ENCODE measurements at regions not wholly inside any gene's neighbourhood (a gene's known extent, or its start where the extent isn't known, plus 50 kb on each side); places are given as distances from the start of the nearest gene placed in this dataset.
"Not testable (repeated sequence)": the region's sequence is repeated elsewhere in the genome, so short reads cannot be mapped to it uniquely, and the experiment has no call there.

DNA sequence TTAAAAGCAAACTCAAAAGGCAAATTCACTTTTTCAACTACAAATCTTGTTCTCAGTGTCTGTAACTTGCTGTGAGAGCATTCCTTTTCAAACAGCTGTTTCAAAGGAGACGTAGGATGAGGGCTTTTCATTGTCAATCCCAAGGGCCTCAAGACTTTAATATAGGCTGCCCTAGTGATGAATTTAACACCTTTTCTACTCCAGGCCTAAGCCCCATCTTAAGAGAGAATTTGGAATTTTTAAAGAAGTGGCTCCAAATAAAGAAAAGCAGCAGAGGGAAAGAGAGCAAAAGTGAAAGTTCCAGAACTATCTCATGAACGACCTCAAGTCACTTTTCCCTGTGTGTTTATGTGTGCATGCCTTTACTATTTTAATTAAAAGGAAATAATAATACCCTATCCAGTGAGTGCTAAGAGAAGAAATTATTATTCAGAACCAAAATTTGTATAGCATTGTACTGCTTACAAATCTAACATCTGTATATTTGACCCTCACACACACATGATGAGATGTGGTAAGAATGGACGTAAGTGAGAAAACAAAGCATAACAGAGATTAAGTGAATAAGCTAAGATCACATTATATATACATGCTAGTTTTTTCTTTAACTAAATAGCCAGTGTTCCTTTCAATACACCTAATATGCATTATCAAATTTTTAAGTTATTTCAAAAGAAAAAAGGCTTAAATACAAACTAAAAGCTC is 196.4 kb downstream of the VGLL3 start:
- DNase-seq (ENCODE audit: low spot score), result no peak

DNA sequence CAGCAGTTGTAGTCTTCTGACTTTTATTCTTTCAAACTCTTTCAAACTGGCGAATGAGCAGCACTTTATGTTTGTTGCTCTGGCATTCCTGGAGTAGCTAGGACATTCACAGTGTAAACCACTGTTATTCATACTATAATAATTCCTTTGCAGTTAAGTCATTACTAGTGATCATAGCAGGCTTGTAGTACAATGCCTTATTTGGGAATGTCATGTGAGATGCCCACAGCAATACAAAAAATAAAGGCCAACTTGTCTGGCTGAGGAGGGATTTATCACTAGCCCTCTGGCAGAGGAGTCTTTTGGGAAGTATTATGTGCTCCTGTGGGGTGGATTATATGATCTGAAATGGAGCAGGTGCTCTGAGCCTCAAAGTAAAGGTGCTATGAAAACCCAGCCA is 197.2 kb downstream of the VGLL3 start:
- DNase-seq (ENCODE audit: low spot score), result peak; percentile 65

DNA sequence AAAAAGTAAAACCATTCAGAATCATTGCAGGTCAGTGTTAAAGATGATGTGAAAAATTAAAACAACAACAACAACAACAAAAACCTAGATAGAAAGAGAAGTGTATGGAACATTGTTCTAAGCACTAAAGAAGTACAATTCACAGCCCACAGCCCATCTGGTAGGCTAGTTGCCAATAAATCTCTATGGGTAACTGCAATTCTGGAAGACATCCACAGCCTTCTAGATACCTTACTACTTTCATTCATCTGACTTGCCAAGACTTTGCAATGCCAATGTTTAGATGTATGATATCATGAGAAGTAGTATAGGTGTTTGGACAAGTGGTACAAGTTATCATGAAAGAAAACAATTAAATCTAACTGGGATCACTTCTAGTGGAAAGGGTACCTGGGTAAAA is 198.6 kb downstream of the VGLL3 start:
- DNase-seq (ENCODE audit: low spot score), result no peak

DNA sequence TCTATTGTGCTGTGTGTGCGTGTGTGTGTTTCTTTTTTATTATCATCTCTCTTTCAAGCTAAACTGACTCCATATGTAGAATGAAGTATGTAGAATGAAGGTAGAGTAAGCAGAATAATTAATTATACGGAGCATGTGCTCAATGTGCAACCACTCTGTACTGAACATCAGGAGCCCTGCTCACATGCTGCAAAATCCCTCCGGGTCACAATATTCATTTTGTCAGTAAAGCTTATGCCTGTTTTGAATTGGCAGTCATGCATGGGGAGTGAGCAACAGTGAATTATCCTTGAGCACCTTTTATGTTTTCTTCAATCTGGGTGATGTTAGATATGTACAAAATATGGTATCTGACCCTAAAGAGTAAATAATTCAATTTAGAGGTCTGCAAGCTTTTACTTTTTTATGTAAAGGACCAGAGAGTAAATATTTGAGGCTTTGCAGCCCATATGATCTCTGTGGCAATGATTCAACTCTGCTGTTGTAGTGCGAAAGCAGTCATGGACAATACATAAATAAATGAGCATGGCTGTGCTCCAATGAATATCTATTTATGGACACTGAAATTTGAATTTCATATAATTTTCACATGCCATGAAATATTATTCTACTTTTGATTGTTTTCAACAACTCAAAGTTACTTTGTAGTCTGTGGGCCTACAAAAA is 199.9 kb downstream of the VGLL3 start:
- DNase-seq (ENCODE audit: low spot score), result no peak

DNA sequence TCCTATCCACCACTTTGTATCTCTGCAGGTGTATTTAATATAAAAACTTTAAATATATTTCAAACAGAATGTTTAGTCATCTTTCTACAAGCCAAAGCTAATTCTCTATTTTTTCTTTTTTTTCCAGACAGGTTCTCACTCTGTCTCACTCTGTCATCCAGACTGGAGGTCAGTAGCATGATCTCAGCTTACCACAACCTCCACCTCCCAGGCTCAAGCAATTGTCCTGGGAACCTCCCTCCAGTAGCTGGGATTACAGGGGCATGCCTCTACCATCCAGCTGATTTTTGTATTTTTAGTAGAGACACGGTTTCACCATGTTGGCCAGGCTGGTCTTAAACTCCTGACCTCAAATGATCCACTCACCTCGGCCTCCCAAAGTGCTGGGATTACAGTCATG is 202.6 kb downstream of the VGLL3 start:
- DNase-seq (ENCODE audit: low spot score), result no peak

DNA sequence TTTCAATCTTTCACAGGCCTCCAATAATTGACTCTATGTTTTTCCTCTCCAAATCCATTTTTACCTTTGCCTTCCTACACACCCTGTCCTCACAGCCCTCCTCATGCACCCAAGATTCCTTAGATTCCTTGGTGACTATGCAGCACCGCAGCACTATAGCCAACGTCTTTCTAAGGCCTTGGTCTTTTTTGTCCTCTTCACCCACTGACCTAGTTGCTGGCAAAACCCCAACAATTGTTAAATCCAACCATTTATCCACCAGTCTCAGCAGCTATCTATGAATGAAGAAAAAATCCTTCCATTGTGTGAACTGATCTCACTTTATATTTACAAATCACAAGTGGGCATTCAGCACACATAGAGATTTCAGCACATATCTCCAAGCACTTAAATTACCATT is 203.9 kb downstream of the VGLL3 start:
- peak; percentile 37 for DNase-seq (ENCODE audit: low spot score)

DNA sequence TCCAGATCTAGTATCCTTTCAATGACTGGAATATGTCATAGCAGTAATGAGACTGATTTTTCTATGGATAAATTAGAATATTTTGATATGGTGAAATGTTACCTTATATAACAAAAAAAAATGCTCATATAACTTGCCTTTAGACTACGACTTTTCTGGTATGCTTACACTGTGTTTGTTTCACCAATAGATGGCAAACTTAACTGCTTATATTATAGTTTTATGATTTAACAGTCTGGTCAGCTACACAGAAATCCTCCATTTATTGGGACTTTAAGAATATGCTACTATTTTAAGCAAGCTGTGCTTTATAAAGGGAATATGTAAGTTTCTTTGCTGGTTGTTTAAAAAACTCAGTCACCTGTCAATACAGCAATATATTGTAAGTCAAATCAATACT is 205.6 kb downstream of the VGLL3 start:
- DNase-seq (ENCODE audit: low spot score), result peak; percentile 36

DNA sequence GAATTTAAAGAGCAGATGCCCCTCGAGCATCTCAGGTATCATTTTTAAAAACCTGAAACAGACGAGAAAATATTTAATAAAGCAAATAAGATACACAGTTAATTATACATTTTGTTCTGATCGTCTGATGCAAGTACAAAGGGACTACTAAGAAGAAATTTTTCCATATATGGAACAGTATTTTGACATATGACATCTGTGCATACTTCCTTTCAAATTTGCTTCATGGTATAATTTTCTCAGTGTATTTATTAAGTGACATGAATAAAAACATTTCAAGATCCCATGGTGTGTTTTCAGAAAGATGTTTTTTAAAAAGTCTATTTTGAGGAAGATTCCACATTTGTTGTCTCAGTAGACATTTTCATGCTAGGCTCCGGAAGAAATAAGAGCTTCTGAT is 208.1 kb downstream of the VGLL3 start:
- no peak for DNase-seq (ENCODE audit: low spot score)

DNA sequence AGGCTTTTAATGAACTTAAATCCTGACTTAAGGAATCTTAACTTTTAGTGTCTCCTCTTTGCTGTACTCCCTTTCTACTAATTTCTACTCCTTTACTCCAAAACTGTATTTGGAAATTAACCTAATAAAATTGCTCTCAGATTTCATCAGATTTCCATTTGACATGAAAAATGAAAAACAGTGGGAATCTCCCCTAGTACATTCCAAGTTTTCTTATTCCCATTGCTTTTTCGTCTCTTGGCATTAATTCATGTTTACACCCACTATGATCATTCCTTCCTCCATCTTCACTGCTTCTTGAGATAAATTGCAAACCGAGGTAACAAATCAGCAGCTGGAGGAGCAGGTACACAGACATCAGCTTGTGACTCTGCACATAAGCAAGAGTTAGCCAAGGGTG is 208.7 kb downstream of the VGLL3 start:
- no peak for DNase-seq (ENCODE audit: low spot score)

DNA sequence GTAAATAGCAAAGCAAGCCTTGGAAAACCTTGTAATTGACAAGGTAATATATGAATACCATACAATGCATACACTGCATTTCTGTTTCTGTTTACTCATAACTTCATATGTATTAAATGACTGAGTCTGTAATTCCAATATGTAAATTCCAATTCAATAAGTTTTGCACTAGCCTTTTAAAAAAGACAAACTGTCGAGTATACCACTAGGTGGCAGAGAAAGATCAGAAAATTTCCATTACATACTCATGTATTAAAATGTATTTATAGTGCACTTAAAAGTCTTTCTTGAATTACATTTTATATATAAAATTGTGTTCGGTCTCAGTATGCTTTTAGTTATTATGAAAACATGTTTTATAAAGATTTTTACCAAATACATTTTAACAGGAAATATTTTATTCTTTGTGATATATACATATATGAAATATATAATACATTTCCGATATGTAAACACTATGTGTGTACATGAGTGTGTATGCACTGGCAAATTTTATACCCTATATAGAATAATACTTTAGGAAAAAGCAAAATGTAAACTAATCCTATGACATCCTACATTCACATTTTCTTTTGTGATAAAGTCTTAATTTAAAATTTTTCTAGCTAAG is 216.8 kb downstream of the VGLL3 start:
- DNase-seq (ENCODE audit: low spot score), result peak; percentile 44

DNA sequence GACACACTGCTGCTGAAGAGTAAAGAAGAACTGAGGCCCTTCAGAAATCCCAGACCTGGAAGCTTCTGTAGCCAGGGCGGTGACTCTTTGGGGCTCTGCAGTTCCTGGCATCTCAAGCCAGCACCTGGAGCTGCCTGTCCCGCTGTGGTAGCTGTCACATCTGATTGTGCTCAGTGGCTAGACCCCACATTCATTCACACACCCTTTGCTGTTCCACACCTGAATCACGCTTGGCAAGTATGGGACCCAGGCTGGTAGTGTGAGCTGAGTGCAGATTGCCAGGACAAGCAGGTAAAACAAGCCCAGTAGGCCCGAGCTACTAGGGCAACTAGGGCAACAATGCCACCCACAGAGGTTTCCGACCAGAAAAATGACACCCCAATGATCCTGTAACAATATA is 218.2 kb downstream of the VGLL3 start:
- DNase-seq (ENCODE audit: low spot score), result no peak

DNA sequence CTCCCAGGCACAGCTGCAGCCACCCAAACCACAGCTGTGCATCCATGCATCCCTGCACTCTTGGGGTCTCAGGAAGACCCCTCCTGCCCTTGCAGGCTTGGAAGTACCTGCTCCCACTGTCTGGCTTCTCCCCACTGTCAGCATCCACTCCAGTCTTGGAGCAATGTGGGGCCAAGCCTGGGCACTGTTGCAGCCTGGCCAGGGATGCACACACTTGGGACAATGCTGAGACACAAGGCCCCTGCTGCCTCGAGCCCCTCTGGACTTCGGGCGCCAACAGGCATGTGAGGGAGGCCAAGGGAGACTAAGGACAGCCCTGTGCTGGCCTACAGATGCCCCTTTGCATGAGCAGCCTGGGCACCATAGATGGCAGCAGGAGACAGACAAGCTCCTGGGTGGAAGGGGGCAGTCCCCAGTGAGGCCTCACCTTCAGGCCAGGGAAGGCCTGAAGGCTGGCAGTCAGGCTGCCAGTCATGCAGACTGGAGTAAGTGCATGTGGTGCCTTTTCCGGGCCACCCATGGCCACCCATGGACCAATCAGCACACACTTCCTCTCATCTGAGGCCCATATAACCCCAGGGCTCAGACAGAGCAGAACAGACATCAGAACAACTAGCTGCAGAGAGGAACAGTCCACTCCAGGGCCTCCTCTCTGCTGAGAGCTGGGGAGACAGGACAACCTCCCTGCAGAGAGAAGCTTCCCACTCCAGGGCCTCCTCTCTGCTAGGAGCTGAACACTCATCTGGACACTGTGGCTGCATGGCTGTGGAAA is 219.0 kb downstream of the VGLL3 start:
- no peak for DNase-seq (ENCODE audit: low spot score)

DNA sequence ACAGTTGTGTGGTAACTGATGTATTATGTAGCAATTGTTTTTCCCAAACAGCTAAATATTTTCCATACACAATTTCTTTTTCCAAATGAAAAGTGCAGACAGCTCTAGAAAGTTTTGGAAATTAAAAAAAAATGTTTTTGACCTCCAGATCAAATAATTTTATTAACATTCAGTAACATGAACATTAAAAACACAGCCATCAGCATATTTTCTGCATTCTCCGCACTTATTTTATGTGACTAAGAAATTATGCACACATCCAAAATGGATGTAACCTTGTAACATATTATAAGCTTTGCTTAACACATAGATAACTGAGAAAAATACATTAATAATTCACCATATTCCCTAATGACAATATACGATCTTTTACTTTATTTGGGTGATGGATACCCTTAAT is 224.6 kb downstream of the VGLL3 start:
- DNase-seq (ENCODE audit: low spot score), result no peak

DNA sequence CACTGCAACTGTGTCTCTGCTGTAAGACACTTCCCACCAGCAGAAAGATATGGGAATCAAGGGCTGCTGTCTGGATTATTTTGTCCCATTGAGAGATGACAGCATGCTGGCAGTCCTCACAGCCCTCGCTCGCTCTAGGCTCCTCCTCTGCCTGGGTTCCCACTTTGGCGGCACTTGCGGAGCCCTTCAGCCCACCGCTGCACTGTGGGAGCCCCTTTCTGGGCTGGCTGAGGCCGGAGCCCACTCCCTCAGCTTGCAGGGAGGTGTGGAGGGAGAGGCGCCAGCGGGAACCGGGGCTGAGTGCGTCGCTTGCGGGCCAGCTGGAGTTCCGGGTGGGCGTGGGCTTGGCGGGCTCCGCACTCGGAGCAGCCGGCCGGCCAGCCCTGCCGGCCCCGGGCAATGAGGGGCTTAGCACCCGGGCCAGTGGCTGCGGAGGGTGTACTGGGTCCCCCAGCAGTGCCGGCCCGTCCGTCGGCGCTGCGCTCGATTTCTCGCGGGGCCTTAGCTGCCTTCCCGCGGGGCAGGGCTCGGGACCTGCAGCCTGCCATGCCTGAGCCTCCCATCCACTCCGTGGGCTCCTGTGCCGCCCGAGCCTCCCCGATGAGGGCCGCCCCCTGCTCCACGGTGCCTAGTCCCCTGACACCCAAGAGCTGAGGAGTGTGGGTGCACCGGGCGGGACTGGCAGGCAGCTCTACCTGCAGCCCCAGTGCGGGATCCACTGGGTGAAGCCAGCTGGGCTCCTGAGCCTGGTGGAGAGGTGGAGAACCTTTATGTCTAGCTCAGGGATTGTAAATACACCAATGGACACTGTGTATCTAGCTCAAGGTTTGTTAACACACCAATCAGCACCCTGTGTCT is 233.4 kb downstream of the VGLL3 start:
- not testable (repeated sequence) for DNase-seq (ENCODE audit: low spot score)

DNA sequence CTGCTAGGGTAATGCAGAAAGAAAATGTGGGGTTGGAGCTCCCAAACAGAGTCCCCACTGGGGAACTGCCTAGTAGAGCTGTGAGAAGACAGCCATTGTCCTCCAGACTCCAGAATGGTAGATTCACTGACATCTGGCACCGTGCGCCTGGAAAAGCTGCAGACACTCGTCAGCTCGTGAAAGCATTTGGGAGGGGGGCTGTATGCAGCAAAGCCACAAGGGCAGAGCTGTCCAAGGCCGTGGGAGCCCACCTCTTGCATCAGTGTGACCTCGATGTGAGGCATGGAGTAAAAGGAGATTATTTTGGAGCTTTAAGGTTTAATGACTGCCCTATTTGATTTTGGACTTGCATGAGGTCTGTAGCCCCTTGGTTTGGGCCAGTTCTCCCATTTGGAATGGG is 242.9 kb downstream of the VGLL3 start:
- no peak for DNase-seq (ENCODE audit: low spot score)

DNA sequence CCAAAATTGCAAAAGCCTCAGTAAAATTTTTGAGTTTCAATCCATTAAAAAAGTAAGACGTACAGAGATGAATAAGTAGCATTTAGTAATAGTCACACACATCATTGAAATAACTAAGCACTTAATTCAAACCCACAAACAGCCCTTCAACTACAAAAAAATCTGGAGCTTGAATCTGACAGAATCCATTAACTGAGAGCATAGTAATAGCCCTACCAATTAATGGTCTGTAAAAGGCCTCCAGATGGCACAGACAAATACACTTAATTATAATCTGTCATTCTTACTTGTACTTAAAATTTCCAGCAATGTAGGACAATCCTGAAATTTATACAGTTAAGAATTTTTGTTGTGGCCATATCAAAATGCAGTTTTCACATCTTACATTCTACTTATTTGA is 246.9 kb downstream of the VGLL3 start:
- DNase-seq (ENCODE audit: low spot score), result no peak

DNA sequence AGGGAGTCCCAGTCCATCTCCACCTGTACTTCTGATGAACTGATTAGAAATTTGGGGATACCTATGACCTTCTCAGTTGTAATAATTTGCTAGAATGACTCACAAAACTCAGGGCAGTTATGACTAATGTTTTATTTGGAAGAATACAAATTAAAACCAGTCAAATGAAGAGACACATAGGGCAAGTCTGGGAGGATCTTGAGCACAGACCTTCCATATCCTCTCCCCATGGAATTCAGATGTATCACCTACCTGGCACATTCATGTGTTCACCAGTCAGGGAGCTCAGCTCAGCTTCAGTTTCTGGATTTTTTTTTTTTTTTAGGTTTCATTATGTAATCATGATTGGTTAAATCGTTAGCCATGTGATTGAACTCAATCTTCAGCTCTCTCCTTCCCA is 247.7 kb downstream of the VGLL3 start:
- DNase-seq (ENCODE audit: low spot score), result no peak

DNA sequence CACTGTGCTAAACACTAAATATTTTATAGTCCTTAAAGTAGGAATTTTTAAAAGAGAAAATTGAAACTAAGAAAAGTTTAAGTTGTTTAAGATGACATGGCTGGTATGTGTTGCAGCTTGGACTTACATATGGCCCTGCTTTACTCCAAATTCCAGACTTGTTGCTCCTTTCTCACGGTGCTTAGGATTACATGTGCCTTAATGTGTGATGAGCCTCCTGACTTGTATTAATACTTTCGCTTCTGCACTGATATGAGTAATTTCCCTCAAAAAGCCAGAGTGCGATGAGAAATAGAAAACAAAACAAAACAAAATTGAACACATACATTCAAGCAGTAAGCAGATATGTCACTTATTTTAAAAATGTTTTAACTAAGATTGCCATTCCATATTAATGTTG is 250.2 kb downstream of the VGLL3 start:
- no peak for DNase-seq (ENCODE audit: low spot score)

DNA sequence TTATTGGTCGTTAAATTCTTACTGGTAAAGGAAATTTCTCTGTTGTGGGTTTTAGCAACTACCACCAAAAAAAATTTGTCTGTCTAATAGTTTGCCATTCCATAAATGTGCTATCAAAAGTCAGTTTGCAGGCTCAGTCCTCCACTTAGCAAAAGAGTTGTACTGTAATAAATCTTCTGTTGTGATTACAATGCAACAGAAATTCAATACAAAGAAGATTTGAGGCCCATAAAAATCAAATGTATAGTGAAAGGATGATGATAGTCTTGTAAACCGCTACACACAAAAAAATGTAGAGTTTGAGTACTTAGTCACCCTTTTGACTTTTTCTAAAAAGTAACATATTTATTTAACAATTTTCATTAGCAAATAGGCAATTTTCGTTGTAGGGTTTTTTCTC is 251.7 kb downstream of the VGLL3 start:
- DNase-seq (ENCODE audit: low spot score), result no peak

DNA sequence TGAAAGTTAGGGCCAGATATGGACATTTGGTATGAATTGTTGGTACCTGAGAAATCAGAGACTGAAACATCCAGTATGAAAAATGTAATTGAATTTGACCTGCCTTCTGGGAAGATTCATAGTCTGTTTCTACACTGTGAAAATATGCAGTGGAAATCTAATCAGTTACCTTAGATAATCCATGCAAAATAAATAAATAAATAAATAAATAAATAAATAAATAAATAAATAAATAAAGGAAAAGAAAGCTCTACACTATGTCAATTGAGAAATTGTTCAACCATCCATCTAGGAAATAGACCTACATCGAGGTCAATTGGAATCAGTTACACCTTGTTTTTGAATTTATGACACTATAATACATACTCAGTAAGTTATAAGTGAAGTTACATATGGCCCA is 252.3 kb downstream of the VGLL3 start:
- no peak for DNase-seq (ENCODE audit: low spot score)

DNA sequence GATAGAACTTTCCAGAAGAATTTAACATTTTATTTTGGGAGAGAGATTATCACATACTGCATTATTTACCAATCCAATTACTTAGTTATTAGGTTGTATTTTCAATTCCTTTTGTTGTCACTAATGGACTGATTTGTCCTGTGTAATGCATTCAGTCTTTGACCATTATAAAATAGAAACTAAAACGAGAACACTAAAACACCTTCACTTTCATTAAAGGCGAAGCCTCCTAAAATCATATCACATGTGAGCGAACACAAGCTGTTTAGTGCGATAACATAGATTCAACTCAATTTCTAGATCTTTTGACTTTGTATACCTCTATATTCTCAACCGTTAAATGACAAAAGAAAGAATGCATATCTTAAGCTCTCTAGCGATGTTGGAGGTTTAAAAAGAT is 253.4 kb downstream of the VGLL3 start:
- no peak for DNase-seq (ENCODE audit: low spot score)

DNA sequence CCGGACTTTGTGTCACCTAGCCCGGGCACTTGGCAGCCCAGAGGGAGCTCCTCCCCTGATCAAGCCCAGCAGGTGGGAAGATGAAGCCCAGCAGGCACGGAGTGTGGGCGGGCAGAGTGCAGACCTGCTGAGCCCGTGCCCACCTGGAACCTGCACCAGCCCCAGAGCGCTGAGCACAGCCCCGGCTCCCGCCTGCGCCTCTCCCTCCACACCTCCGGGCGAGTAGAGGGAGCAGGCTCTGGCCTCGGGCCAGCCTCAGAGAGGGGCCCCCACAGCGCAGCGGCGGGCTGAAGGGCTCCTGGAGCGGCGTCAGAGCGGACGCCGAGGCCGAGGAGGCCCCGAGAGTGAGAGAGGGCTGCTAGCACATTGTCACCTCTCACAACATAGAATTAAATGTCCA is 257.7 kb downstream of the VGLL3 start:
- no peak for DNase-seq (ENCODE audit: low spot score)

Data from globus pallidus (tissue), 1 donor.